H1 (cell line): ENCODE measurements at regions not wholly inside any gene's neighbourhood (a gene's known extent, or its start where the extent isn't known, plus 50 kb on each side); places are given as distances from the start of the nearest gene placed in this dataset.

Source experiments
- CBX8 ChIP-seq: fragments of 300-800, 300-1000 bp; sonication (generic); IDR thresholded peaks from 2 replicates; pipeline ENCODE4 v1.7.1; 2016; ENCODE audit warnings: low read depth, low read length, borderline replicate concordance
- CEBPB ChIP-seq: IDR thresholded peaks from 2 replicates; pipeline ENCODE4 v1.6.1; 2012; ENCODE audit warnings: low read depth, low read length
- CTCF ChIP-seq, 3 experiments: IDR thresholded peaks; 1 replicate in 2 of 3; 2 replicates in 1 of 3; pipeline versions ENCODE4 v1.5.1 to v1.6.1; 2011; ENCODE audit warnings: low read length in 3 of 3, mild to moderate bottlenecking in 3 of 3, inconsistent platforms in 2 of 3, low read depth in 1 of 3, moderate library complexity in 1 of 3; ENCODE audit not compliant: insufficient read depth in 1 of 3; ENCODE audit errors: control extremely low read depth in 1 of 3
- EGR1 ChIP-seq: IDR thresholded peaks from 2 replicates; pipeline ENCODE4 v1.6.1; 2011; ENCODE audit warnings: low read depth, low read length, borderline replicate concordance
- EP300 ChIP-seq, 2 experiments: IDR thresholded peaks; 1 replicate in 1 of 2; 2 replicates in 1 of 2; pipeline ENCODE4 v1.6.1; 2011 to 2012; ENCODE audit warnings: low read depth in 2 of 2, low read length in 2 of 2, mild to moderate bottlenecking in 2 of 2, borderline replicate concordance in 1 of 2, inconsistent platforms in 1 of 2, moderate library complexity in 1 of 2
- EZH2 ChIP-seq: fragments of 200-600 bp; sonication (generic); IDR thresholded peaks from 2 replicates; pipeline ENCODE4 v1.7.1; 2012; ENCODE audit warnings: low read depth, mild to moderate bottlenecking, moderate library complexity, low read length, inconsistent platforms; ENCODE audit not compliant: severe bottlenecking
- KDM5A ChIP-seq: fragments of 200-600 bp; IDR thresholded peaks from 2 replicates; pipeline ENCODE4 v1.7.1; 2012; ENCODE audit warnings: mild to moderate bottlenecking, low read length, inconsistent platforms, mixed read lengths
- POLR2A ChIP-seq, 2 experiments: IDR thresholded peaks; 1 replicate in 1 of 2; 2 replicates in 1 of 2; pipeline ENCODE4 v1.6.1; 2011; ENCODE audit warnings: low read depth in 2 of 2, low read length in 2 of 2, mild to moderate bottlenecking in 2 of 2; ENCODE audit errors: control extremely low read depth in 1 of 2
- USF2 ChIP-seq: IDR thresholded peaks from 2 replicates; pipeline ENCODE4 v1.6.1; 2011; ENCODE audit warnings: low read length, improper control_type of control experiment
- YY1 ChIP-seq: IDR thresholded peaks from 2 replicates; pipeline ENCODE4 v1.6.1; 2011; ENCODE audit warnings: low read depth, mild to moderate bottlenecking, low read length

- TF ChIP-seq KDM5A, result no peak
- TF ChIP-seq EZH2, result no peak
- no peak for TF ChIP-seq POLR2A (IDR thresholded peaks at IDR 0.05; ENCODE audit: control extremely low read depth in 1 of 2, low read depth in 2 of 2, low read length in 2 of 2)
- no peak for TF ChIP-seq YY1
- no peak for TF ChIP-seq EP300 (IDR thresholded peaks at IDR 0.05; ENCODE audit: borderline replicate concordance in 1 of 2, low read depth in 2 of 2, low read length in 2 of 2)
- TF ChIP-seq CTCF (IDR thresholded peaks at IDR 0.05; ENCODE audit: control extremely low read depth in 1 of 3, insufficient read depth in 1 of 3, low read depth in 1 of 3, low read length in 3 of 3), result no peak
- TF ChIP-seq CBX8, result no peak
- no peak for TF ChIP-seq USF2
- no peak for TF ChIP-seq CEBPB
- TF ChIP-seq EGR1, result no peak
Observed at GRCh38 chr2:228828397-228828796, 442.7 kb downstream of the PID1 start.
